GM12864 (cell line): ENCODE measurements at regions not wholly inside any gene's neighbourhood (a gene's known extent, or its start where the extent isn't known, plus 50 kb on each side); places are given as distances from the start of the nearest gene placed in this dataset.
"Not testable (repeated sequence)": the region's sequence is repeated elsewhere in the genome, so short reads cannot be mapped to it uniquely, and the experiment has no call there.

Experiments
- DNase-seq: peaks from one replicate; pipeline ENCODE4 v3.0.0-alpha.2; 2011; ENCODE audit warnings: low read depth
- H3K4me3 ChIP-seq: 2 replicates; pipeline ENCODE4 v1.5.1; 2011; ENCODE audit warnings: mild to moderate bottlenecking, low read depth, low read length, control low read depth
- CTCF ChIP-seq: IDR thresholded peaks from 2 replicates; pipeline ENCODE4 v1.5.1; 2011; ENCODE audit warnings: low read depth, mild to moderate bottlenecking, moderate library complexity, low read length, control low read depth, inconsistent platforms; ENCODE audit errors: missing control alignments

GRCh38 chr14:27836386-27836785 lies 930.2 kb upstream of the FOXG1 start:
- DNase-seq: no peak
- no peak overlapping the region for H3K4me3 ChIP-seq
- TF ChIP-seq CTCF: no peak

GRCh38 chr14:27845241-27845850 lies 921.2 kb upstream of the FOXG1 start:
- no peak overlapping the region for H3K4me3 ChIP-seq
- TF ChIP-seq CTCF: no peak
- DNase-seq: no peak

- DNase-seq: no peak
- no peak overlapping the region for H3K4me3 ChIP-seq
- no peak for TF ChIP-seq CTCF
Observed at GRCh38 chr14:27845902-27846301, 920.7 kb upstream of the FOXG1 start.

GRCh38 chr14:27847480-27847879 lies 919.1 kb upstream of the FOXG1 start:
- H3K4me3 ChIP-seq, DNase-seq: not testable (repeated sequence)

GRCh38 chr14:27849193-27849592 lies 917.4 kb upstream of the FOXG1 start:
- not testable (repeated sequence) for H3K4me3 ChIP-seq, DNase-seq

- TF ChIP-seq CTCF: no peak
- H3K4me3 ChIP-seq: no peak overlapping the region
- no peak for DNase-seq
Observed at GRCh38 chr14:27862684-27863083, 903.9 kb upstream of the FOXG1 start.

GRCh38 chr14:27863166-27863565 lies 903.4 kb upstream of the FOXG1 start:
- no peak for TF ChIP-seq CTCF
- DNase-seq: no peak
- H3K4me3 ChIP-seq: no peak overlapping the region

- H3K4me3 ChIP-seq: no peak overlapping the region
- TF ChIP-seq CTCF: no peak
- no peak for DNase-seq
Observed at GRCh38 chr14:27881063-27881462, 885.5 kb upstream of the FOXG1 start.
